Suprapubic skin (tissue), 4 donors: ENCODE measurements at regions not wholly inside any gene's neighbourhood (a gene's known extent, or its start where the extent isn't known, plus 50 kb on each side); places are given as distances from the start of the nearest gene placed in this dataset.

Experiments used
- DNase-seq, 2 donors: peaks; one replicate each; pipeline ENCODE4 v3.0.0-alpha.2; 2019; ENCODE audit warnings: low spot score in 2 of 2
- H3K27ac ChIP-seq: fragments of 200-600 bp; sonication (generic); one replicate; pipeline ENCODE4 v1.5.1; 2019
- H3K27me3 ChIP-seq: fragments of 200-600 bp; sonication (generic); one replicate; pipeline ENCODE4 v1.5.1; 2019
- H3K36me3 ChIP-seq: fragments of 200-600 bp; sonication (generic); one replicate; pipeline ENCODE4 v1.5.1; 2019
- H3K4me1 ChIP-seq: fragments of 200-600 bp; sonication (generic); one replicate; pipeline ENCODE4 v1.5.1; 2019
- H3K4me3 ChIP-seq: fragments of 200-600 bp; sonication (generic); one replicate; pipeline ENCODE4 v1.5.1; 2019; ENCODE audit warnings: mild to moderate bottlenecking
- H3K9me3 ChIP-seq: fragments of 200-600 bp; sonication (generic); one replicate; pipeline ENCODE4 v1.5.1; 2019
- CTCF ChIP-seq, 2 donors: fragments of 200-600 bp in 1 of 2; fragments of 450-650 bp in 1 of 2; sonication (generic) in 1 of 2; IDR thresholded peaks; one replicate each; pipeline ENCODE4 v1.5.1; 2016 to 2019; ENCODE audit warnings: antibody characterized with exemption in 2 of 2, mild to moderate bottlenecking in 1 of 2, moderate library complexity in 1 of 2
- EP300 ChIP-seq: sonication (generic); formaldehyde crosslinking; IDR thresholded peaks from one replicate; pipeline ENCODE4 v1.6.1; 2017; ENCODE audit warnings: antibody characterized with exemption
- POLR2A ChIP-seq, 2 donors: fragments of 450-650 bp; IDR thresholded peaks; one replicate each; pipeline ENCODE4 v1.6.1; 2017; ENCODE audit warnings: antibody characterized with exemption in 2 of 2, mild to moderate bottlenecking in 2 of 2, moderate library complexity in 2 of 2
- POLR2AphosphoS5 ChIP-seq, 3 donors: sonication (generic); formaldehyde crosslinking; IDR thresholded peaks; one replicate each; pipeline ENCODE4 v1.6.1; 2017; ENCODE audit warnings: antibody characterized with exemption in 3 of 3
- WGBS: methylation state at CpG from one replicate; pipeline ENCODE4 v1.1.5; 2018; 5-methylcytosine and 5-hydroxymethylcytosine counted together

- no peaks in the 10 kb centered on the region for H3K36me3 ChIP-seq
- no peaks in the 10 kb centered on the region for H3K9me3 ChIP-seq
- DNase-seq: no peak
- TF ChIP-seq POLR2A (IDR thresholded peaks at IDR 0.05) (no peak), POLR2AphosphoS5 (IDR thresholded peaks at IDR 0.05) (no peak), EP300 (no peak), CTCF (IDR thresholded peaks at IDR 0.05) (no peak)
- no CpG with 5 or more reads among the region's 1 CpG for WGBS
- H3K27ac ChIP-seq: no peak overlapping the region
- no peak overlapping the region for H3K4me3 ChIP-seq
- no peaks in the 10 kb centered on the region for H3K4me1 ChIP-seq
- H3K27me3 ChIP-seq: no peaks in the 10 kb centered on the region
Measured at GRCh38 chr3:36197151-36197550, 183.2 kb upstream of the STAC start.

GRCh38 chr3:36201546-36201945 lies 178.8 kb upstream of the STAC start:
- no peaks in the 10 kb centered on the region for H3K4me1 ChIP-seq
- TF ChIP-seq POLR2A (IDR thresholded peaks at IDR 0.05) (no peak), EP300 (no peak)
- DNase-seq: no peak

GRCh38 chr3:36206956-36207580 lies 173.2 kb upstream of the STAC start:
- no peaks in the 10 kb centered on the region for H3K9me3 ChIP-seq
- H3K4me1 ChIP-seq: no peaks in the 10 kb centered on the region
- TF ChIP-seq CTCF (IDR thresholded peaks at IDR 0.05) (no peak), POLR2AphosphoS5 (IDR thresholded peaks at IDR 0.05) (no peak), POLR2A (IDR thresholded peaks at IDR 0.05) (no peak), EP300 (no peak)
- H3K27ac ChIP-seq: no peak overlapping the region
- H3K36me3 ChIP-seq: no peaks in the 10 kb centered on the region
- DNase-seq: no peak
- H3K27me3 ChIP-seq: no peaks in the 10 kb centered on the region
- WGBS: 26% methylated on average over 4 of the region's 4 CpGs
- no peak overlapping the region for H3K4me3 ChIP-seq

More at GRCh38 chr3:36201546-36201945, 178.8 kb upstream of the STAC start:
- Histone ChIP-seq H3K4me3 (no peak overlapping the region), H3K27me3 (no peaks in the 10 kb centered on the region), H3K27ac (no peak overlapping the region), H3K36me3 (no peaks in the 10 kb centered on the region), H3K9me3 (no peaks in the 10 kb centered on the region)

GRCh38 chr3:36210840-36211651 lies 169.3 kb upstream of the STAC start:
- no peak for DNase-seq
- TF ChIP-seq POLR2AphosphoS5 (IDR thresholded peaks at IDR 0.05): no peak
- TF ChIP-seq EP300: no peak
- TF ChIP-seq CTCF (IDR thresholded peaks at IDR 0.05): no peak
- TF ChIP-seq POLR2A (IDR thresholded peaks at IDR 0.05): no peak
- Histone ChIP-seq H3K4me1 (no peaks in the 10 kb centered on the region), H3K27me3 (no peaks in the 10 kb centered on the region), H3K4me3 (no peak overlapping the region), H3K27ac (no peak overlapping the region), H3K9me3 (no peaks in the 10 kb centered on the region), H3K36me3 (no peaks in the 10 kb centered on the region)
- WGBS: 85% methylated on average over 3 of the region's 3 CpGs

- Histone ChIP-seq H3K4me3 (no peak overlapping the region), H3K9me3 (no peaks in the 10 kb centered on the region), H3K27me3 (no peaks in the 10 kb centered on the region), H3K4me1 (no peaks in the 10 kb centered on the region), H3K36me3 (no peaks in the 10 kb centered on the region), H3K27ac (no peak overlapping the region)
- DNase-seq: no peak
- TF ChIP-seq POLR2AphosphoS5 (IDR thresholded peaks at IDR 0.05) (no peak), EP300 (no peak), CTCF (IDR thresholded peaks at IDR 0.05) (no peak), POLR2A (IDR thresholded peaks at IDR 0.05) (no peak)
Measured at GRCh38 chr3:36211652-36211999, 168.7 kb upstream of the STAC start.
